NCI-H128 (cell line): ENCODE measurements at regions not wholly inside any gene's neighbourhood (a gene's known extent, or its start where the extent isn't known, plus 50 kb on each side); places are given as distances from the start of the nearest gene placed in this dataset.
"Not testable (repeated sequence)": the region's sequence is repeated elsewhere in the genome, so short reads cannot be mapped to it uniquely, and the experiment has no call there.

ENCODE experiments used
- DNase-seq: peaks from one replicate; lab custom pipeline; 2025; ENCODE audit not compliant: unreplicated experiment; lab: John Stamatoyannopoulos, UW

DNA sequence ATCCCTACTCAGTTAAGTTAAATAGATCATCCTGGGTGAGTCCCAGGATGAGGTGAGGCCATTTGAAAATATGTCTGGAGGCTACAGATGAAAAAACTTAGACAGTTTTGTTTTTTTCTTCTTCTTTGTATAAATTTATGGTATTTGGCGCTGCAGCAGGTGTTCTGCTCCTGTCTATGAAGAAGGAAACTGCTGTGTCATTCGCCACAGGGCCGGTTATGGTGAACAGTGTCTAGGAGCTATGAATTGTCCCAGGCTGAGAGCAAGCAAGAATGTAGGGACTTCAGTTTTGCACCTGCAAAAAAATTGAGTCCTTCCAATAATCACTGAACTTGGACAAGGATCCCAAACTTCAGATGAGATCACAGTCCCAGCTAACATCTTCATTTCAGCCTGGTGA, 674.3 kb upstream of the RGS18 start:
- DNase-seq: no peak

GRCh38 chr1:191490303-191490702, 668.0 kb upstream of the RGS18 start:
- DNase-seq: no peak

DNA sequence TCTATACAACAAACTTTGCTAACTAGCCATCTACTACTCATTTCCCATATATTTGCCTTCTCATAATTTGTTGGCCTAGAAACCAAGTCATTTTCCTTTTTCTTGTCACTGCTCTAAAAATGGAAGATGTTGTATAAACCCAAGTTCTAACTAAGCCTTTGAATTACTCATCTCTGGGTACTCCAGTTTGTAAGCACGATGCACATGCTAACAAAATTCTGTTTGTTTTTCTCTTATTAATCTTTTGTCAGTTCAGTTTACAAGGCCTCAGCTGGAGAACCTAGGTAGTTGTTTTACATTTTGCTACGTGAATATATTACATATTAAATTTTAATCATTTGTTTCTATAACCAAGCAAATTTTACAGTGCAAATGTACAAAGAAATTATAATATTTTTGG, 663.2 kb upstream of the RGS18 start:
- no peak for DNase-seq

DNA sequence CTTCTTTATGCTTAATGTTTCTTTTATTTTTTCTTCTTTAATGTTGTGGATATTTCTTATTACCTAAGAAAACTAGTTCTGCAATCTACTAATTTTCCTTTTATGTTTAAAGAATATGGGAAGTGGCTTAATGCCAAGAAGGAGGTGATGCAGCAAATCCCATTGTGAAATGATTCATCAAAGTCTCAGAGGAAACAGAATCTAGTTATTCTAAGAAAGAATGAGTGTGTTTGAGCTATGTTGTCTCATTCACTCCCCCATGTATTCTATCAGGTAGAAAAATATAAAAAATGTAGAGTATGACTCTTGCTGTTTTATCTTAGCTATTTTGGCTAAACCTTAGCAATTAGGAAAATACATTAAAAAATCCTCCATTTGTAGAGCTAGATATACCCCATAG, 659.9 kb upstream of the RGS18 start:
- no peak for DNase-seq

DNA sequence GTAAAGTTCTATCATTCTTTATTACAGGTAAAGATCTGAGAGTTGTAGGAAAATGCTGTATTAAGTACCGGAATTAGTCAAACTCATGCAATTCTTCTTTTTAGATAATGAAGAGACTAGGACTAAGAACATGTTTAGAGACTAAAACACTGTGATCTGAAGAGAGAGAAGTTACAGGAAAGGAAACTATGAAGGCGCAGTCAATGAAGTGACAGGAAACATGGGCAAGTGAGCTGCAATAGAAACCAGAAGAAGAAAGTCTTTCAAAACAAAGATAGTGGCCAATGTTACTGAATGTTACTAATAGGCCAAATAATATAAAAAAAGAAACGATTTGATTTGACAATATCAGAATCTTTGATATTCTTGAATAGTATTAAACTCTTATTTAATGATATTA, 659.4 kb upstream of the RGS18 start:
- DNase-seq: no peak

DNA sequence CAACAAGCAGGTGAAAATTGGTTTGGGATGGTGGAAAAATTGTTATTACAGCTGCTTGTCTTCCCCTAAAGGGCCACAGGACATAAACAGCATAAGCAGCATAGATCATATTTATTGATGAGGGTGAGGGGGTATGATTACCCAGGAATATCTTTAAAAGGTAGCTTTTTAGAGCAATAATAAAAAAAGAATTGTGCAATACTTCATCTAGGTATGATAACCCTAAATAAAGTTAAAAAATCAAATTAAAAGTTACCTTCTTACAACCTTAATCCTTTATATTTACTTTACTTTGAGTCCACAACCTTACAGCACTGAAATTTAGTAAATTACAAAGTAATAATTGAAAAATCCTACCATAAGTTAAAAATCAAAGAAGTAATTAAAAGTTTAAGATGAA, 653.3 kb upstream of the RGS18 start:
- DNase-seq: no peak

DNA sequence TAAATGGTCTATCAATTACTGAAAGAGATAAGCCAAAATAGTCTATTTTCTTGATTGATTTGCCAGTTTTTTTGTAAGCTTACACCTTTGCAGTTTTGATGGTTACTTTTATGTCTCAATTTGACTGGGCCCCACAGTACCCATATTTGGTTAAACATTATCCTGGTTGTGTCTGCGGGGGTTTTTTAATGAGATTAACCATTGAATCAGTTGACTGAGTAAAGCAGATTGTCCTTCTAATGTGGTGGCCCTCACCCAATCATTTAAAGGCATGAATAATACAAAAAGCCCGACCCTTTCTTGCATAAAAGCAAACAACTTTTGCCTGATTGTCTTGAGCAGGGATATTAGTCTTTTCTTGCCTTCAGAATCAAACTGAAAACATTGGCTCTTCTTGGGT, 650.0 kb upstream of the RGS18 start:
- DNase-seq: no peak

- DNase-seq: not testable (repeated sequence)
These were observed 646.8 kb upstream of the RGS18 start for GRCh38 chr1:191511480-191511879.

DNA sequence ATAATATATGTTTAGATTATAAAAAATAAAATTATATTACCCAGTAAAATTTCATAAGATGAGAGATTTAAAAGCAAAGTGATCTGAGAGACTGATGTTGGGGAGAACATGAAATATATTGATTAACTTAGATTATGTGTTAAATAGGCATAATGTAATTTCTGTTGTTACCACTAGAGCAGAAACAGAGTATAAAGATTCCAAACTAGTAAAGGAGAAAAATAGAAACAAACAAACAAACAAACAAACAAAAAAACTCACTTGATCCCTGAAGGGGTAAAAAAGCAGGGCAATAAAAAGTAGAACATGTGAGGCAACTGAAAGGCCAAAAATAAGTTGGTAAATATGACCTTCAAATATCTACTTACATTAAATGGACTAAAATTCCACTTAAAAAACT, 640.4 kb upstream of the RGS18 start:
- no peak for DNase-seq

DNA sequence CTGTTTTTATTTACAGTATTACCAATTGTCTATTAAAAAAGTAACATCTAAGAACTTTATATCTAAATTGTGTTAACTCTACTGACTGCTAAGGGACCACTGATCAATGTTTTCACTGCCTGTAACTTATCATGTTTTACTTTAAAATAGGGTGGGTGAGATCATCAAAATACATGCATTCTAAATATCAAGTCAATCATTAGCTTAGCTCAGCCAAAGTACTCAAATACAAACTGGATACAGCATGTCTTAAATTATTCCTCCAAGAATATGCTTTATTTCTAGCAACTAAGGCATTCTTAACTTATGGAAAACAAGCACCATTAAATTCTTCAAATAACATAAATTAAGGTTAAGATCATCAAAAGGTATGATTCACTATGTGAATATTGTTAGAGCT, 638.7 kb upstream of the RGS18 start:
- DNase-seq: no peak

- no peak for DNase-seq
These were observed 637.9 kb upstream of the RGS18 start for GRCh38 chr1:191520345-191520744.

- DNase-seq: not testable (repeated sequence)
These were observed 632.3 kb upstream of the RGS18 start for GRCh38 chr1:191525944-191526343.

GRCh38 chr1:191528275-191528674, 630.0 kb upstream of the RGS18 start:
- no peak for DNase-seq

DNA sequence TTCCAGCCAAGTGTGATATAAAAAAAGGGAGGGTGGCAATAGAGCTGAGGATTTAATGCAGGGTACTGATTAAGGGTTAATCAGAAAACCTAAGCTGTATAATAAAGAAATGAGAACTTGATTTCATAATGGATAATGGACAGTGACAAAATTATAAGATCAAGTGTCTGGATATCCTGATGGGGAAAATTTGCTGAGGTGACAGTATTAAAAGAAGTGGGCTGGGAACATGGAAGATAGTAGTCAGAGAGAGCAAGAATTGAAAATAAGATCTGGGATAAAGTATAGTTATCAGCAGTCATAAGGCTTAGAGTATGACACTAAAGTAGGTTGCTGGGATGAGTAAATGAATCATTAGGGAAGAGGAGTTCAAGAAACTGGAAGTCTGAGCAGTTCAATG, 627.3 kb upstream of the RGS18 start:
- DNase-seq: no peak

- no peak for DNase-seq
These were observed 625.0 kb upstream of the RGS18 start for GRCh38 chr1:191533254-191533653.

GRCh38 chr1:191536791-191537429, 621.4 kb upstream of the RGS18 start:
- no peak for DNase-seq

GRCh38 chr1:191541758-191542157, 616.5 kb upstream of the RGS18 start:
- DNase-seq: no peak

DNA sequence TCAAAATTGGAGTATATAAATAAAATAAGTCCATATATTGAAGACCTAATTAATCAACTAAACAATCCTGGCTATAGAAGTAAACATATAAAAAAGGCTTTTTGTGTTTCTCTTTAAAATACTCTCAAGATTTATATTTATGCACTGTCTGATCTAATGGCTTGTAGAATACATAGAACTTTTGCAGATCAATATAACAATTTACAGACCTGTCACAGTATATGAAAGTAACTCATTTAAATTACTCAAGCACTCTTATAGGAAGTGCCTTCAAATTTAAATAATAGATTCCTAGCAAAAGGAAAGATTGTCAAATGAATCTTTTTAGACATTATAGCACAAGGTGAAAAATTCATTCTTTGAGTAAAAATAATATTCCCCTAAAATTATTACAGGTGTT, 615.8 kb upstream of the RGS18 start:
- DNase-seq: no peak

GRCh38 chr1:191546803-191547202, 611.5 kb upstream of the RGS18 start:
- DNase-seq: no peak

DNA sequence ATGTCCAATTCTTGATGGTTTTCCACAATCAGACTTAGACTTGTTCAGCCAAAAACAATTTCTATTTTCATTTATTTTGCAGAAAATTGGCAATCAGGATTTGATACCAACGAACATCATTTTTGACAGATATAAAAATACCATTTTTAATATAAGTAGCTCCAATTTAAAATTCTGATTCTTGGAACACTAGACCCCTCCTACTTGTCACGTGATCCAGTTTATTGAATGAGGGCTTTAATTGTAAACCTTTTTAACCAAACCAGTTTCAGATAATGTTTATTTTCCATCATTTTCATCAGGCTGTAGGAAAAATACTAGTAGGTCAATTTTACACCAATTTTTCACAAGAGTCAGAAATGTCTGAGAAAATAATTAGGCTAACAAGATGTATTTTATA, 607.2 kb upstream of the RGS18 start:
- no peak for DNase-seq

GRCh38 chr1:191558379-191558778, 599.9 kb upstream of the RGS18 start:
- no peak for DNase-seq

DNA sequence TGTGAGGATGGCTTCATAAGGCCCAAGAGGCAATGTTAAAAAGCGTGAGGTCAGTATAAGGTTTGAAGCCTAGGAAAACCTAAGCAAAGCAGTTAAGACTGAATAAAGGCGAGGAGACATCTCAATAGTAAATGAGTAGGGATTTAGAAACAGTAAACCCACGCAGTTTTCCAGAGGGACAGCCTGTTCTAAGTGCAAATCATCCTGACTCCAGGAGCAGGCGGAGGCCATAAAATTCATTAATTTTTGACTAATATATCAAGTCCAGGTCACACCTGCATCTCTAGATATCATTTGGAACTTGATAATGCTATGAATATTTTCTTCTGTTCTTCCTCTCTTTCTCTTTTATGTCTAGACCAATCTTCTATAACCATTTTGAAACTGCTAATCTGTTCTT, 597.0 kb upstream of the RGS18 start:
- DNase-seq: no peak

- no peak for DNase-seq
These were observed 594.0 kb upstream of the RGS18 start for GRCh38 chr1:191564275-191564674.

GRCh38 chr1:191572479-191572878, 585.8 kb upstream of the RGS18 start:
- no peak for DNase-seq
